NCI-H82 treated with DMSO at 0.1 percent for 48 hours (cell line): ENCODE measurements at regions not wholly inside any gene's neighbourhood (a gene's known extent, or its start where the extent isn't known, plus 50 kb on each side); places are given as distances from the start of the nearest gene placed in this dataset.
"Not testable (repeated sequence)": the region's sequence is repeated elsewhere in the genome, so short reads cannot be mapped to it uniquely, and the experiment has no call there.

Experiments used
- DNase-seq: peaks from one replicate; lab custom pipeline; 2025; ENCODE audit not compliant: unreplicated experiment; lab: John Stamatoyannopoulos, UW

GRCh38 chr2:128413718-128414341 lies 95.2 kb upstream of the HS6ST1 start:
- DNase-seq = peak; percentile 96

- peak; percentile 47 for DNase-seq
Observed at GRCh38 chr2:128414351-128414750, 95.7 kb upstream of the HS6ST1 start.

GRCh38 chr2:128414946-128415778 lies 96.5 kb upstream of the HS6ST1 start:
- DNase-seq = no peak

GRCh38 chr2:128415779-128416061 lies 97.1 kb upstream of the HS6ST1 start:
- no peak for DNase-seq

DNA sequence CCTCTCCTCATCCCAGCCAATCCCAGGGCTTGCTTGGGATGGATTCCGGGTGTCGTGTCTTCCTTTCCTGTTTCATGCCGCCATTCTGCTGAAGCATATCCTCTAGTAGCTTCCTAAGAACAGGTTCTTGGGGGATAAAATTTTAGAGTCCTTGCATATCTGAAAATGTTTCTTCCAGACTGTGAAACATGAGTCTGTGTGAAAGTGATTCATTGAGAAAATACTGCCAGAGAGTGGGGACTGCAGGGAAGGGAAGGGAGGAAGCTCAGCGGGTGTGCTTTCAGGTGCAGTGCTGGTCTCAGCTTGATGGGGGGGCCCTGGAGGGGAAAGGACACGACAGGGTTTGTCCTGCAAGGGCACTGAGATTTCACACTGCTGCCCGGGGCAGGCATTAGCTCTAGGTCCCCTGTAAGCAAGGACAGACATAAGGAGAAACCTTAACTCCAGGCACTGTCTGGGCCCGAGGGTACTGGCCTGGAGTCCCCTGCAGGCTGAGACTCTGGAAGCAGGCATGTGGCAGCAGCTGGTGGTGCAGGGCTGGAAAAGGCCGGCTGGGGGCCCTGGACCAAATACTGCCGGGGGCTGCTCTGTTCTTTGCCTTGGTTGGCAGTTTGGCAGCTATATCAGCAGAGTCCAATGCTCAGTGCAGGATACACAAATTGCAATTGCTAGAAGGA lies 97.6 kb upstream of the HS6ST1 start:
- DNase-seq = no peak

DNA sequence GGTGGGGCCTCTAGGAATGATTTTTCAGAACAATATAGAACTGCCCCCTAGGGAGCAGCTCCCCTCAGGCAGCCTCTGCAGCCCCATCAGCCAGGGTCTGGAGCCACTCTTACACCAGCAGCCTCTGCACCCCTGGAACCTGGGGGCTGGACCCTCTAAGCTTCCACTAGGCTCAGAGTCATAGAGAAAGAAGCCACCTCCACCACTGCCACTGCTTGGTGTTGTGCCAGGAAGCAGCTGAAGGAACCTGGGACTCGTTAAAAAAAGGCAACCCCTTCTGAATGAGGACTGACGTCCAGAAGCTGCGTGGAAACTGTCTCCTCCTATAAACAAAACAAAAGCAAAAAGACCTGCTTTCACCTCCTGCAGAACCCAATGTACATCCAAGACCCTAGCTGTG lies 98.1 kb upstream of the HS6ST1 start:
- DNase-seq = no peak

DNA sequence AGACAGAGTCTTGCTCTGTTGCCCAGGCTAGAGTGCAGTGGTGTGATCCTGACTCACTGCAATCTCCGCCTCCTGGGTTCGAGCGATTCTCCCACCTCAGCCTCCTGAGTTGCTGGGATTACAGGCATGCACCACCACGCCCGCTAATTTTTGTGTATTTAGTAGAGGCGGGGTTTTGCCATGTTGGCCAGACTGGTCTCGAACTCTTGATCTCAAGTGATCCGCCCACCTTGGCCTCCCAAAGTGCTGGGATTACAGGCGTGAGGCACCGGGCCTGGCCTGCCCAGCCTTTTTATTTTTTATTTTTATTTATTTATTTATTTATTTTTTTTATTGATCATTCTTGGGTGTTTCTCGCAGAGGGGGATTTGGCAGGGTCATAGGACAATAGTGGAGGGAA lies 98.6 kb upstream of the HS6ST1 start:
- DNase-seq = not testable (repeated sequence)

DNA sequence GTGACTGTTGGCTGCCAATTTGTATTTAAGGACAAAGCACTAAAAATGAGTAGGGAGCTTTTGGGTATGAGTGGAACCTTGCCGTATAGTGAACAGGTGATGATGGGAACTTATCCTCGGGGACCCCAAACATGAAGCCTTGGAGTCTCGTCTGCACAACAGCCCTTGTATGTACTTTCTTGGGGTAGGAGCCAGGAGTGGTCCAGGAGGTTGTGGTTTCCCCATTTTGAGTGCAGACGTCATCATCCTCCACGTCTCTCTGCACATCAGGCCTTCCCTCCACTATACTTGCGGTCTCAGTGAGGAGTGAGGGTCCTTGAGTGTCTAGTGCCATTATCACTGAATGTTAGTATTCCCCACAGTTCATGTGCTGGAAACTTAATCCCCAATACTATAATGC lies 101.5 kb upstream of the HS6ST1 start:
- peak; percentile 37 for DNase-seq

DNA sequence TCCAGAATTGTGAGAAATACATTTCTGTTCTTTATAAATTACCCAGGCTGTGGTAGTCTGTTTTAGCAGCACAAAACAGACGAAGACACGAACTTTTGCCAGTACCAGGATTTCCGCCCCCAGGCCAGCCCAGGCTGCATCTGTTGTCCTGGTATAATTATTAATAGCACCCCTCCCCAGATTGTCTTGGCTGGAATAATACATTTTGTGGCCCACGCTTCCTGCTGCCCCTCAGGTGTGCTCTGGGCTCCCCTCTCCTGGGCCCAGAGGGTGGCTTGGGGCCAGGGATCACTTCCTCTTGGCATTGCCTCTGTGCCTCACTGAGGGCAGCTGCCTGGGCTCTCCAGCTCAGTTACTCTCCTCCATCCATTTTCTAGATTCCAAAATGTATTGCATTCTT lies 102.1 kb upstream of the HS6ST1 start:
- DNase-seq = no peak

GRCh38 chr2:128421286-128421685 lies 102.6 kb upstream of the HS6ST1 start:
- DNase-seq = no peak

DNA sequence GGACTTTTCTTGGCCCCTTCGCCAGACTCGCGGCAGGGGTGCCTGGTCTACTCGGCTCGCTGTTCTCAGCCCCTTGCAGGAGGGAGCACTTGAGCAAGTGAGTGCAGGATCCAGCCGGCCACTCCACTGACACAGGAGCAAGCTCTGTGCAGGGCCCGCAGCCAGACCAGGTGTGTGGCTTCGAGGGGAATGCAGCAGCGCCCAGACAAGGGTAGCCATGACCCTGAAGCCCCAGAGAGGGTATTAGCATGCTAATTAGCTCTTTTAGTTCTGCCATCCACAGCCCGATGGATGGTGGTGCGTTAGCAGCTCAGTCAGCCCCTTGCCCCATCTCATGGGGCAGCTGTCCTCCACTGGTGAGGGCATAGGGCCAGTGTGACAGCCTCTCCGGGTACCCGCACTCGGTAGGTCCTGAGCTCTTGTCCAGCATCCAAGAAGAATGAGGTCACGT lies 103.2 kb upstream of the HS6ST1 start:
- DNase-seq = no peak

DNA sequence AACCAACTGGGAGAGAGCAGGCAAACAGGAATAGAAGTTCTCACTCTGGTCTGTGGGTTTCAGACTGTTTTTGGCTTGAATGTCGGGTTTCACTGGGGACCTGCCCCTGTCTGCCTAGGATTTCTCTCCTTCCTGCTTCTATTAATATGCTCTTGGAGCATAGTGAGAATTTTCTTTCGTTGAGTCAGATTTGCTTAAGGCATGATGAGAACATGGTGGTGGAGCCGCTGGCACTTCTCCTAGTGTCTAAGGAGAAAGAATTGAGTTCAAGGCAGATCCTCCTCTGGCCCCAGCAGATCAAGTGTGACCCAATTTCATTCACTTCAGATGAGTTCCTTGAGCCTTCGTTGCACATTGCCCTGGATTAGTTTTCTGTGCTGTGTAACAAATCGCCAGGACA lies 103.9 kb upstream of the HS6ST1 start:
- DNase-seq = no peak

DNA sequence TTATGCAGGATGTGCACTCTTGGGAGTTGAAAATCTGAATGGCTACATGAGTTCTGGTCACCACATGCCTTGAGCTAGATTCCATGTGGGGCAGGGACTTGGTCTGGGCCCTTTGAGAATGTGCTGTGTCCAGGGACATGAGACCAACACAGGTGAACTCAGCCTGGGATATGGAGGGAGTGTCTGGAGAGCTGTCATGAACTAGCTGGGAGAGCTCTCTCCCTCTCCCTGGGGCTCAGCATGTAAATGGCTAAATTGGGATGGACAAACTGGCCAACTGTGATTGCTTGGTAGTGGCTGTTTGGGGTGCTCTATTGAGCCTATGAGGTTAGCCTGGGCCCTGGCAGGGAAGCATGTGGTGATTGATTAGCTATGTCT lies 105.1 kb upstream of the HS6ST1 start:
- DNase-seq = no peak

- peak; percentile 84 for DNase-seq
Observed at GRCh38 chr2:128424406-128425171, 105.9 kb upstream of the HS6ST1 start.

GRCh38 chr2:128425216-128425615 lies 106.5 kb upstream of the HS6ST1 start:
- peak; percentile 17 for DNase-seq

DNA sequence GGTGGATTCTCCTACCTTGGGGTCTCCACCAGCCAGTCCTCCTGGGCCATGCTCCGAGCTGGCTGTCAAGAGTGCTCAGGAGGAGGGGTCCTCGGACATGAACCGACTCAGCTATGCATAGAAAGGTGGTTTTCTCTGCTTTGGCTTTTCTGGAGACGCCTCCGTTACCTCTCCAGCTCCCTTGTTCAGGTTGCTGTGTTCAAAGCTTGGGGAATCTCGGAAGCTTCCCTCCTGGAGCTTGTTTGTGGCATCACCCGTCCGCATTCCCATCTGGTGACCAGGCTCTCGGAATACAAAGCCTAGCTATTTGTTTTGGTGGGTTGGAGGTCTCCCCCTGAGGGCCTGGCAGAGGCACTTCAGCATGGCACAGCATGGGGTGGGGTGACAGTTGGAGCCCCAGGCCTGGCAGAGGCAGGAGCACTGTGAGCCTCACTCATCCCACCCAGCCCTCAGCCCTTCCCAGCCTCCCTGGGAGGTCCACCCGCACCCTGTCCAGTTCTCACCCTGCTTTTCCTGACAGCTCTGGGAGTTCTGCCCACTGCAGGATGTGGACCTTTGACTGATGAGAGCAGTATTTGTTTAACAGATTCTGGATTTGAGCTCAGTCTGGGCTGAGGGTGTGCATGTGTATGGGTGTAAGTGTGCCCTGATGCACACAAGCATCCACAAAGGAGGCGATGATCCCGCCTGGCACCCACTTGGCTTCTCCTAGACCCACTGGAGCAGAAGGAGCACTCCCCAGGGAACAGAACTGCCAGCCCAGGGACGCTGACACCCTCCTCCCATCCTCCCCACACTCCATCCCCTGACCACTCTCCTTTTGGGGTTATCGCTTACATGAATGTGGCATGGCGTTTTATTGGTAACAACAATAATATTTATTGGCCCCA lies 107.3 kb upstream of the HS6ST1 start:
- DNase-seq = no peak

- DNase-seq = no peak
Observed at GRCh38 chr2:128427413-128427755, 108.7 kb upstream of the HS6ST1 start.

DNA sequence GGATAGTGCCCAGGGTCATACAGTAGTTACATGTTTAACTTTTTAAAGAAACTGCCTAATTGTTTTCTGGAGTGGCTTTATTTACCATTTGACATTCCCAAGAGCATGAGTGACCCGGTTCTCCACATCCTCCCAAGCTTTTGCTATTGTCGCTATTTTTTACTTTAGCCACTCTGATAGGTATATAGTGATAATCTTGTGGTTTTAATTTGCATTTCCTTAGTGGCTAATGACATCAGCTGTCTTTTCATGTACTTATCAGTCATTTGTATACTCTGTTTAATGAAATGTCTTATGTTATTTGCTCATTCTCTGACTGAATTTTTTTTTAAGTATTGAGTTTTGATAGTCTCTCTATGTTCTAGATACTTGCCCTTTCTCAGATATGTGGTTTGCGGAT lies 109.7 kb upstream of the HS6ST1 start:
- no peak for DNase-seq

- no peak for DNase-seq
Observed at GRCh38 chr2:128432423-128432822, 113.8 kb upstream of the HS6ST1 start.

DNA sequence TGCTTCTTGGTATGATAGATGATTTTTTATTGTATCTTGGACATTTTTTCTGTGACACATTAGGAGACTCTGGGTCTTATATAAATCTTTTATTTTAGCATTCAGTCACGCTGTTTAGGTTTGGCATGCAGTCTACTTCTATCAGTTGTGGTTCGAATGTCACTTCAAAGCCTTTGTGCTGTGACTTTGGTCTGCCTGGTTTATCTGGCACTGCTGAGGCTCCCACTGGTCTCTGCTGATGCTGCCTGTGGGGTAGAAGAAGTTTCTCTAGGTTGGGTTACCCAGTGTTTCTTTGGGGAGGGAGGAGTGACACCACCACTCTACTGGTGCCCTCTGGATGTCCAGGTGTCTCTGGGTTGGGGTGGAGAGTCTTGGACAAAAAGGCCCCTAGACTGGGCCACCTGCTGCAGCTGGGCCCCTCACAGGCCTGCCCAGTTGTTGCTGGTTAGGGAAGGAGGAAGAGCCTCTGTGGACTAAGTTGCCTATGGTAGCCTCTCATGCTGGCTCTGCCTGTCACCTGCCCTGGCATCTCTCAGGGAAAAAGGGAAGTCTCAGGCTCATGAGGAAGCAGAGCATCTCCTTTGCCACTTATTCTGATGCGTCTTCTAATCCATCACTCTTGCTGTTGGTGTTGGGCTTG lies 115.4 kb upstream of the HS6ST1 start:
- no peak for DNase-seq
